Stimulated activated effector memory CD8-positive, alpha-beta T cell treated with anti-CD3 and anti-CD28 coated beads, Interleukin-12 subunit alpha, Interleukin-12 subunit beta, amount 100 ng/mL, for 72 hours (primary cell): ENCODE measurements at regions not wholly inside any gene's neighbourhood (a gene's known extent, or its start where the extent isn't known, plus 50 kb on each side); places are given as distances from the start of the nearest gene placed in this dataset.
A peak's percentile ranks its signal among the peaks of the same experiment; 100 is the strongest.

Experiments
- ATAC-seq: fragments of 150-1000 bp; cut with Tn5 transposase; 2 replicates; pipeline ENCODE4 v1.10.0; 2021
- DNase-seq, 2 donors: peaks; one replicate each; pipeline ENCODE4 v3.0.0; 2021 to 2022; ENCODE audit warnings: low spot score in 2 of 2
- H3K27ac Mint-ChIP-seq: one replicate; pipeline ENCODE4 v1.8.0; 2022; ENCODE audit warnings: mild to moderate bottlenecking, mixed read lengths
- H3K36me3 Mint-ChIP-seq: one replicate; pipeline ENCODE4 v1.8.0; 2022; ENCODE audit warnings: mild to moderate bottlenecking, mixed read lengths
- H3K4me1 Mint-ChIP-seq: one replicate; pipeline ENCODE4 v1.8.0; 2022; ENCODE audit warnings: mixed read lengths
- H3K4me3 Mint-ChIP-seq: one replicate; pipeline ENCODE4 v1.8.0; 2022; ENCODE audit warnings: mild to moderate bottlenecking, mixed read lengths
- H3K9me3 Mint-ChIP-seq: one replicate; pipeline ENCODE4 v1.8.0; 2022; ENCODE audit warnings: mixed read lengths

- no peak overlapping the region for H3K4me3 Mint-ChIP-seq
- no peaks in the 10 kb centered on the region for H3K9me3 Mint-ChIP-seq
- no peak for ATAC-seq
- H3K36me3 Mint-ChIP-seq: no peaks in the 10 kb centered on the region
- peak in 1 of 2 donors; percentile 25 for DNase-seq
- no peaks in the 10 kb centered on the region for H3K4me1 Mint-ChIP-seq
- no peak overlapping the region for H3K27ac Mint-ChIP-seq
These were observed 200.2 kb upstream of the ZNF536 start for GRCh38 chr19:30171795-30172612.

DNA sequence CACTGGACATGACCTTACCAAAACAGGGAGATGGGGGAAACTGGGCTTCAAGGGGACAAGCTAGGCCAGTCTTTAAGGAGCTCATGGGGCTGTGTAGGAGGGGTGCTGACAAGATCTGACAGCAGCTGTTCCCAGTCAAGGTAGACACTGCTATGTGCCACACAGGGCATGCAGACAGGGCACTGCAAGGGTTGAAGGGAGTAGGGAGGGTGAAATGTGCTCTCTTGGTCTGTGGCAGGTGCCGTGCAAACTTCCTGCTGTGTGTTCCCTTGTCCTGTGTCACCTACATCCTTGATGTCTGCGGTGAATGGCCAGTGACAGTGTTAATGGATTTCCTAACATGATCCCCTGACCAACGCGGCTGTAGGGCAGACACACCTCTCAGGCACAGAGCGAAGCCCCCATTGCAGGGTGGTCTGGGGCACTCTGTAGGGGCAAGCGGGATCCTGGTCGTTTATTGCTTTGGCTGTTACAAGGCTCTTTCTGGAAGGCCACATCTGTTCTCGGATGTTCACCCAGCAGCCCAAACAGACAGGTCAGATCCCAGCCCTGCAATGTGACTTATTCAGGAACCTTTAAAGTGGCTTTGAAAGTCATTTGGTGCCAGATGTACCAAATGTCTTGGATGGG, 199.5 kb upstream of the ZNF536 start:
- ATAC-seq (no peak), DNase-seq (peak in 1 of 2 donors; percentile 30)
- no peaks in the 10 kb centered on the region for H3K36me3 Mint-ChIP-seq
- no peaks in the 10 kb centered on the region for H3K9me3 Mint-ChIP-seq
- H3K4me1 Mint-ChIP-seq: no peaks in the 10 kb centered on the region
- no peak overlapping the region for H3K4me3 Mint-ChIP-seq
- no peak overlapping the region for H3K27ac Mint-ChIP-seq

DNA sequence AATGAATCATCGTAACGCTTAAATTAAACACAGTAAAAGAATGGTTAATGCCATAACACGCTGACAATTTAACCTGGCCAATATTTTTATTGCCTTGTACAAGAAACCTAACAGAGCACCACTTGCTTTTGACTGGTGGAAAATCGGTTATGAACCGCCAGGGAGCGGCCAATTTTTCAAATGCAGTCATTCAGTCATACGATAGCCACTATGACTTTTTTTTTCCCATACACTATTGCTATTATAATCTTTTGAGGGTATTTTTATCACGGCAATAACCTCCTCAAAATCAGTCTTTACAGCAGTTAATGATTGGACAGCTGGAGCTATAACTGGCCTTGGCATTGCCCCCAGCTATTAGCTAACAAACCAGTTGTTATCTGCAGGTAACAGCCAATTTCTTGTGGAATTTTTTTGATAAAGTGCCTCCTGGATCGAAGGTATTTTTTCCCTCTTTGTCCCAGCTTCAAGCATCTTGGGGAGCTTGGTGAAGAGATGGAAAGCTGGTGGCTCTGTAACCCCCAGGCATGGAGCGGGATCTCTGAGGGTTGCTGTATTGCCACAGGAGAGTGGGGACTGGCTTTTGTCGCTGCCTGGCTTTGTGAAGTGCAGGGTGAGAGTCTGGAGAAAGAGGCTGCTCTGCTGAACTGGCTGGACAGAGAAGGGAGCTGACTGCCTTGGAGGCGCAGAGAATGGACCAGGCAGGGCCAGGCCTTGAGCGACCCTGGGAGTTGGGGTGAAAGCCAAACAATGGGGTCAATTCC, 198.4 kb upstream of the ZNF536 start:
- no peak overlapping the region for H3K4me3 Mint-ChIP-seq
- no peak overlapping the region for H3K27ac Mint-ChIP-seq
- no peaks in the 10 kb centered on the region for H3K36me3 Mint-ChIP-seq
- H3K4me1 Mint-ChIP-seq: no peaks in the 10 kb centered on the region
- peaks cover 3% of the 10 kb centered on the region for H3K9me3 Mint-ChIP-seq
- ATAC-seq: no peak
- no peak for DNase-seq

DNA sequence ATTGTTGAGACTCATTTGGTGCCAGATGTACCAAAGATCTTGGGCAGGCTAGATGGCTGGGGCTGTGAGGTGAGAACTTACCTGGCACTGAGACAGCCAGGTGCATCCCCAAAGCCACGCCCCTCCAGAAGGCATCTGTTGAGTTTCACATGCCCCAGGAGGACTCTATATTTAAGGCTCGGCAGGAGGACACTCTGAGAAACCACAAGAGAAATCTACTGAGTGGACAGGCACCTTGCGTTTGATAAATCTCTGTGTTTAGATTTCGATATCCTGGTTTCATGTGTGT, 197.9 kb upstream of the ZNF536 start:
- Mint-ChIP-seq H3K4me3 (no peak overlapping the region), H3K9me3 (peaks cover 6% of the 10 kb centered on the region), H3K27ac (no peak overlapping the region), H3K4me1 (no peaks in the 10 kb centered on the region), H3K36me3 (no peaks in the 10 kb centered on the region)
- ATAC-seq (no peak), DNase-seq (no peak)

DNA sequence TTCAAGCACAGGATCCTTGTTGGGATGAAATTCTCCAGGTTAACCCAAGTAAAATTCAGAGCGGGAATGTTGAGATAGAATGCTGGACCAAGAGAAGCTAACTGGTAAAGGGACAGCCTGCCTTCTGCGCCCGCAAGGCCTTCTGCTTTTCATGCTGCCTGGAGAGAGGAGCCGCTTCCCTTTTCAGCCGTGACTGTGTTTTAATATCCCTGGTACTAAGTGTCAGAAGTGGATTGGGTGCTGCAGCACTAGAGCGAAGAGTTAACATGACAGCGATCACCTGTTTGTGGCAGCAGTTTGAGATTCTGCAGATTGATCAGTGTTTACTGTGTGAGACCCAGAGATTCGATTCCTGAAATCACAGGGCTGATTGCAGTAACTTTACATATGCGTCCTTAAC, 197.4 kb upstream of the ZNF536 start:
- H3K9me3 Mint-ChIP-seq: peaks cover 10% of the 10 kb centered on the region
- H3K36me3 Mint-ChIP-seq: no peaks in the 10 kb centered on the region
- H3K27ac Mint-ChIP-seq: no peak overlapping the region
- ATAC-seq: no peak
- no peak overlapping the region for H3K4me3 Mint-ChIP-seq
- H3K4me1 Mint-ChIP-seq: no peaks in the 10 kb centered on the region
- no peak for DNase-seq

DNA sequence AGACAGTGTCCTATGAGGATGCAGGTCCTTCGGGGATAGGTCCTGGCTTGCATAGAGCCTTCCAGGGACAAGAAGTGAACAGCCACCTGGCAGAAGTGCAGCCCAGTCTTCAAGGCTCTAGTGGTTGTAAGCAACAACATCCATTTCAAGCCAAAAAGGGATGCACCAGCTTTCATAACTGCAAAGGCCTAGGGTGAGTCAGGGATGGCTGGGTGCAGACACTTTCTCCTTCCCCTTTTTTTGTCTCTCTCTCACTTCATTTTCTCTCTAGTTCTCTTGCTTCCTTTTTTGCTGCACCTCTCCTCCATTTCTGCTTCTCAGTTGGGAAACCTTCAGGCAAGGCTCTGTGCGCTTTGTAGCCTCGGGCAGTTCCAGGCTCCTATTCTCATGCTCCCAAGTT, 196.2 kb upstream of the ZNF536 start:
- H3K4me1 Mint-ChIP-seq: no peaks in the 10 kb centered on the region
- no peaks in the 10 kb centered on the region for H3K36me3 Mint-ChIP-seq
- H3K9me3 Mint-ChIP-seq: peaks cover 15% of the 10 kb centered on the region
- no peak overlapping the region for H3K27ac Mint-ChIP-seq
- no peak overlapping the region for H3K4me3 Mint-ChIP-seq
- no peak for ATAC-seq
- no peak for DNase-seq

DNA sequence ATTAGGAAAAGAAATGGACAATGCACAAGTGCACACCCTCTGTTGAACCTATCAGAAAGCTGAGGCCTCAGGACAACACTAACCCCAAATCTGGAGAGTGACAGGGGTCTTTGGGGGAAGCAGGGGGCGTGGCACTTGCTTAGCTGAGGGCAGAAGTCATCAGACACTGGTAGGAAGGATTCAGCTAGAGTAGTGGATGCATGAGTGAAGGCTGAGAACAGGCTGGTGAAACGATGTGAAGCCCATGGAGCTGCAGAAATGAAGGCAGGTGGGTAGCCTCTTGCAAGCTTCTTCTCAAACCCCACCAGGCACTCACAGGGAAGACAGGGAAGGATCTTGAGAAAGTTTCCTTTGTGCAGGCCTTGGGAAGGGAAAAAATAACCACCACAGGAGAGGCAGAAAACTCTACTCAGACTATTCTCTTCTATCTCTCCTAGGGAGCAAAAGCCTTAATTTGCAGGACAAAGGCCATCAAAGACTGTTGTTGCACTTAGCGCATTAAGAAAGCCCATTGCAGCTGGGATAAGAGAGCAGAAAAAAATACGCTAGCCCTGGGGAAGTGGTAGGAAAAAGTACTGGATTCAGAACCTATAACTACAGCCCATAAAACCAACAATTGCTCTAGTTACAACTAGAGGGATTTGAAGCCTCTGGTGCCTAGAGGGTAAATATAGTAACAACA, 193.3 kb upstream of the ZNF536 start:
- no peak overlapping the region for H3K4me3 Mint-ChIP-seq
- no peak for DNase-seq
- H3K4me1 Mint-ChIP-seq: no peaks in the 10 kb centered on the region
- H3K27ac Mint-ChIP-seq: no peak overlapping the region
- H3K36me3 Mint-ChIP-seq: no peaks in the 10 kb centered on the region
- H3K9me3 Mint-ChIP-seq: peaks cover 26% of the 10 kb centered on the region
- ATAC-seq: no peak

GRCh38 chr19:30180691-30181090, 191.5 kb upstream of the ZNF536 start:
- no peak for DNase-seq
- Mint-ChIP-seq H3K36me3 (no peaks in the 10 kb centered on the region), H3K4me1 (no peaks in the 10 kb centered on the region), H3K4me3 (no peak overlapping the region), H3K27ac (no peak overlapping the region), H3K9me3 (peaks cover 31% of the 10 kb centered on the region)
- no peak for ATAC-seq

DNA sequence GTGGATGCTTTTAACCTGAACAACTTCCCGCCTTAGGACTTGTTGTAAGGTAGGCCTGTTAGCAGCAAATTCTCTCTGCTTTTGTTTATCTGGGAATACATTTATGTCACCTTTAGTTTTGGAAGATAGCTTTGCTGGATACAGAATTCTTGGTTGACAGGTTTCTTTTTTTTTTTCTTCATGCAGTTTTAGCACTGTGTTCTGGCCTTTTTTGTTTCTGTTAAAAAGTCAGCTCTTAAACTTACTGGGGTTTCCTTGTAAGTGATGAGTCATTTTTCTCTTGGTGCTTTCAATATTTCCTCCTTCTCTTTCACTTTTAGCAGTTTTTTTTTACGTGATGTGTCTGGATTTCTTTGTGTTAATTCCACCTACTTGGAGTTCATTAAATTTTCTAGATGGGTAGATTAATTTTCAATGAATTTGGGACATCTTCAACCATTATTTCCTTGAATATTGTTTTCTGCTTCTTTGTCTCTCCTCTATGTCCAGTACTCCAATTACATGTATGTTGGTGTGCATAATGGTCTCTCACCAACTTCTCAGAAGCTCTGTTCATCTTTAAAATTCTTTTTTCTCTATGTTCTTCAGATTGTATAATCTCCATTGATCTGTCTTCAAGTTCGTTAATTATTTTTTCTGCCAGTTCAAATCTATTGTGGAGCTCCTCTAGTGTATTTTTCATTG, 188.2 kb upstream of the ZNF536 start:
- DNase-seq: no peak
- Mint-ChIP-seq H3K9me3 (peaks cover 27% of the 10 kb centered on the region), H3K27ac (no peak overlapping the region), H3K36me3 (no peaks in the 10 kb centered on the region), H3K4me3 (no peak overlapping the region), H3K4me1 (no peaks in the 10 kb centered on the region)
- no peak for ATAC-seq

GRCh38 chr19:30202060-30202600, 170.1 kb upstream of the ZNF536 start:
- no peak overlapping the region for H3K4me3 Mint-ChIP-seq
- no peaks in the 10 kb centered on the region for H3K36me3 Mint-ChIP-seq
- no peaks in the 10 kb centered on the region for H3K4me1 Mint-ChIP-seq
- ATAC-seq (no peak), DNase-seq (no peak)
- no peaks in the 10 kb centered on the region for H3K9me3 Mint-ChIP-seq
- H3K27ac Mint-ChIP-seq: no peak overlapping the region

- no peaks in the 10 kb centered on the region for H3K9me3 Mint-ChIP-seq
- no peak overlapping the region for H3K27ac Mint-ChIP-seq
- no peaks in the 10 kb centered on the region for H3K4me1 Mint-ChIP-seq
- ATAC-seq (no peak), DNase-seq (no peak)
- H3K4me3 Mint-ChIP-seq: no peak overlapping the region
- no peaks in the 10 kb centered on the region for H3K36me3 Mint-ChIP-seq
These were observed 167.5 kb upstream of the ZNF536 start for GRCh38 chr19:30204721-30205120.

DNA sequence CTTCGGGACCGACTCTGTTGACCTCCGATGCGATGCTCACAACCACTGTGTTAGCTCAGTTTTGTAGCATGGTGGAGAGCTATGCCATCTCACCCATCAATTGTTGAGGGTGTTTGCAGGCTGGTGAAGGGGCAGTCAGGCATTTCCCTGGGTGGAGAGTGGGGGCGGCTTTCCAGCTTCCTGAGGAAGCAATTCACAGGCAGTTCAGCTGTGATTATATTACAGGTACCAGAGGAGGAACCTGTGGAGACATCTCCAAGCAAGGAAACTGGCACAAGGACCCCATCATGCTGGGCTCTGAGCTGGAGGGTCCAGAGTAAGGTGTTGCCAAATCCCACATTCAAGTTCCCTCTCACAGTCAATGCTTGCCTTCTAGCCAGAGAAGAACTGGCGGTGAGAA, 166.0 kb upstream of the ZNF536 start:
- Mint-ChIP-seq H3K27ac (no peak overlapping the region), H3K9me3 (no peaks in the 10 kb centered on the region), H3K36me3 (no peaks in the 10 kb centered on the region), H3K4me1 (no peaks in the 10 kb centered on the region), H3K4me3 (no peak overlapping the region)
- DNase-seq (no peak), ATAC-seq (no peak)

DNA sequence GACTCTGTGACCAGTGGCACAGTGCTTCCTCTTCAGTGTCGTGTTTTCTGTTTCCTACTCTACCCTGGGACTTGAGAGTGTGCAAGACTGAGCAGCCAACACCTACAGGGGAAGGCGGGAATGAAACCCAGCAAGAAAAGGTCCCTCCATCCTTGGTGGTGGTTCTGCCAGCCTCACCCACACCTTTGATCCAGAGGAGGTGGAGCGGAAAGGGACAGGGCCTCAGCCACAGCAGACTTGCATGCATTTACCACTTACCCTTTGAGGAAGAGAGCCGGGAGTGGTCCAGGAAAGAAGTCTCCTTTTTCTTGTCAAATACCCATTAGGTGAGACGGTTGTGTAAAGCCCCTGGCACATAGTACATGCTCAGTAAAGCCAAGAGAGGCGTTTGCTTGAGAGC, 164.8 kb upstream of the ZNF536 start:
- ATAC-seq: no peak
- Mint-ChIP-seq H3K4me3 (no peak overlapping the region), H3K36me3 (no peaks in the 10 kb centered on the region), H3K9me3 (no peaks in the 10 kb centered on the region), H3K27ac (no peak overlapping the region), H3K4me1 (no peaks in the 10 kb centered on the region)
- no peak for DNase-seq

GRCh38 chr19:30208436-30209060, 163.6 kb upstream of the ZNF536 start:
- Mint-ChIP-seq H3K9me3 (no peaks in the 10 kb centered on the region), H3K27ac (no peak overlapping the region), H3K4me3 (no peak overlapping the region), H3K36me3 (no peaks in the 10 kb centered on the region), H3K4me1 (no peaks in the 10 kb centered on the region)
- ATAC-seq (no peak), DNase-seq (no peak)
